ENCODE measurements at regions not wholly inside any gene's neighbourhood (a gene's known extent, or its start where the extent isn't known, plus 50 kb on each side); places are given as distances from the start of the nearest gene placed in this dataset.
"Not testable (repeated sequence)": the region's sequence is repeated elsewhere in the genome, so short reads cannot be mapped to it uniquely, and the experiment has no call there.

GRCh38 chr13:44854313-44855060 lies 134.8 kb downstream of the NUFIP1 start:
- Histone ChIP-seq H3K36me3 (ENCODE audit: control insufficient read depth in 3 of 3, insufficient read depth in 3 of 3, low read length in 3 of 3) (no peaks in the 10 kb centered on the region), H3K4me1 (ENCODE audit: control insufficient read depth in 3 of 3, insufficient read depth in 3 of 3, low read length in 3 of 3) (peaks cover 12 to 25% (median 16%) of the 10 kb centered on the region in 3 donors), H3K27ac (ENCODE audit: low read depth, low read length) (peak overlapping the region; percentile 94), H3K4me3 (ENCODE audit: low read length in 3 of 3) (no peak overlapping the region), H3K27me3 (ENCODE audit: control insufficient read depth in 3 of 3, insufficient read depth in 3 of 3, low read length in 3 of 3) (no peaks in the 10 kb centered on the region), H3K9ac (ENCODE audit: low read depth in 1 of 3, low read length in 3 of 3) (peak overlapping the region; percentile 48 to 65 (median 52)), H3K9me3 (ENCODE audit: control insufficient read depth in 3 of 3, low read length in 3 of 3) (no peaks in the 10 kb centered on the region)

- H3K36me3 ChIP-seq (ENCODE audit: control insufficient read depth in 3 of 3, insufficient read depth in 3 of 3, low read length in 3 of 3) = no peaks in the 10 kb centered on the region
- no peaks in the 10 kb centered on the region for H3K27me3 ChIP-seq (ENCODE audit: control insufficient read depth in 3 of 3, insufficient read depth in 3 of 3, low read length in 3 of 3)
- H3K9ac ChIP-seq (ENCODE audit: low read depth in 1 of 3, low read length in 3 of 3) = peak overlapping the region; percentile 48 to 65 (median 52)
- H3K9me3 ChIP-seq (ENCODE audit: control insufficient read depth in 3 of 3, low read length in 3 of 3) = no peaks in the 10 kb centered on the region
- H3K4me3 ChIP-seq (ENCODE audit: low read length in 3 of 3) = peak overlapping the region in 1 of 3 donors; percentile 24
- peak overlapping the region; percentile 94 for H3K27ac ChIP-seq (ENCODE audit: low read depth, low read length)
- H3K4me1 ChIP-seq (ENCODE audit: control insufficient read depth in 3 of 3, insufficient read depth in 3 of 3, low read length in 3 of 3) = peaks cover 12 to 22% (median 21%) of the 10 kb centered on the region in 3 donors
These were observed 135.6 kb downstream of the NUFIP1 start for GRCh38 chr13:44853641-44854040.

DNA sequence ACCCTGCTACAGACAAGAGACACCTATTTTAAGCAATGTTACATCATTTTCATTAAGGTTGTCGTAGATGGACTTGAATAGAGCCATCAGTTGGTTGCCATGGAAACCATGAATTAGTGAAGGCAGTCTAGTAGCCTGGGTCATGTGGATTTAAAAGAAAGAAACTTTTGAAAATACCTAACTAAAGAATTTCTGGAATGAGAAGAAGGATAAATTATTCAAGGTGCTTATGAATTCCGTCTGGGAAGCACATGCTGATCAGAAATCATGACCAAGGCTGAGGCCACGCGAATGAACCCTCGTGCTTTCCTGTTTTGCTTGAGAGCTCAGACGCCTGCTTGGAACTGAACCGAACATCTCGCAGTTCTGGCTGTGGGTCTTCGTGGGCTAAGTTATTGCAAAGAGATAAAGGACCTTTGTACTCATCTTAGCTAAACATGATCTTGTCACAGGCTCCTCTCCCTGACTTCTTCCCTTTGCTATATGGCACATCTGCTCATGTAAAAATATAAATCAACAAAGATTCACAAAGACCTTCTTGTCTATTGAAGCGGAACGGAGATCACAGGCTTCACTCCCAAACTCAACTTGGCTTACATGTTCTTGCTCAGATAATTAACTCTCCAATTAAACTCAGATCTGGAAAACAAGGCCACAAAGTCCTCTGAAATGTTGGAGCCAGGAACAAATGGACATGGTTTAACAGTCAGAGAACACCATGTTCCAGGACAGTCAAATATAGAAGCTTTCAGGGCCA lies 140.2 kb downstream of the NUFIP1 start:
- no peak overlapping the region for H3K27ac ChIP-seq (ENCODE audit: low read depth, low read length)
- H3K4me3 ChIP-seq (ENCODE audit: low read length in 3 of 3) = no peak overlapping the region
- H3K9ac ChIP-seq (ENCODE audit: low read depth in 1 of 3, low read length in 3 of 3) = no peak overlapping the region
- no peaks in the 10 kb centered on the region for H3K36me3 ChIP-seq (ENCODE audit: control insufficient read depth in 3 of 3, insufficient read depth in 3 of 3, low read length in 3 of 3)
- H3K4me1 ChIP-seq (ENCODE audit: control insufficient read depth in 3 of 3, insufficient read depth in 3 of 3, low read length in 3 of 3) = peaks cover 5 to 11% (median 10%) of the 10 kb centered on the region in 3 donors
- H3K9me3 ChIP-seq (ENCODE audit: control insufficient read depth in 3 of 3, low read length in 3 of 3) = no peaks in the 10 kb centered on the region
- H3K27me3 ChIP-seq (ENCODE audit: control insufficient read depth in 3 of 3, insufficient read depth in 3 of 3, low read length in 3 of 3) = no peaks in the 10 kb centered on the region

- not testable (repeated sequence) for H3K27me3 ChIP-seq (ENCODE audit: control insufficient read depth in 3 of 3, insufficient read depth in 3 of 3, low read length in 3 of 3); H3K9ac ChIP-seq (ENCODE audit: low read depth in 1 of 3, low read length in 3 of 3); H3K27ac ChIP-seq (ENCODE audit: low read depth, low read length); H3K36me3 ChIP-seq (ENCODE audit: control insufficient read depth in 3 of 3, insufficient read depth in 3 of 3, low read length in 3 of 3); H3K9me3 ChIP-seq (ENCODE audit: control insufficient read depth in 3 of 3, low read length in 3 of 3); H3K4me3 ChIP-seq (ENCODE audit: low read length in 3 of 3); H3K4me1 ChIP-seq (ENCODE audit: control insufficient read depth in 3 of 3, insufficient read depth in 3 of 3, low read length in 3 of 3)
These were observed 143.8 kb downstream of the NUFIP1 start for GRCh38 chr13:44845281-44846058.

GRCh38 chr13:44844786-44845185 lies 144.5 kb downstream of the NUFIP1 start:
- Histone ChIP-seq H3K9ac (ENCODE audit: low read depth in 1 of 3, low read length in 3 of 3) (no peak overlapping the region), H3K9me3 (ENCODE audit: control insufficient read depth in 3 of 3, low read length in 3 of 3) (no peaks in the 10 kb centered on the region), H3K27ac (ENCODE audit: low read depth, low read length) (no peak overlapping the region), H3K4me1 (ENCODE audit: control insufficient read depth in 3 of 3, insufficient read depth in 3 of 3, low read length in 3 of 3) (peaks cover 0 to 5% (median 1%) of the 10 kb centered on the region in 3 donors), H3K27me3 (ENCODE audit: control insufficient read depth in 3 of 3, insufficient read depth in 3 of 3, low read length in 3 of 3) (no peaks in the 10 kb centered on the region), H3K4me3 (ENCODE audit: low read length in 3 of 3) (no peak overlapping the region), H3K36me3 (ENCODE audit: control insufficient read depth in 3 of 3, insufficient read depth in 3 of 3, low read length in 3 of 3) (no peaks in the 10 kb centered on the region)

DNA sequence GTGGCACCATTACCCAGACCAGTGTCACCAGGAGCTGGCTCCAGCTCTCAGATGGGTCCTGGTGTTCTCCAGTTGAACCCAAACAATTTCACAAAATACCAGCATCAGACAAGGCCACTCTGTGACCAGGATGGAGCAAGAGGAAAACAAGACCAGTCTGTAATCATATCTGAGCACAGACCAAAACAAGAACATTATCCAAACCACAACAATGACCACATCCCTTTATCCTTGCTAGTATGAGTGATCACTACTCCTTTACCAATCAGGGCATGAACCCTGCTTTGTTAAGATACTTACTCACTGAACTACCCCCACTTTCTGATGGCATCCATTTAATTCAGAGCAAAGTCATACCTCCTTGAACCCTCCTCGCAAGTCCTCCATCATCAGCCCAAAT lies 145.9 kb downstream of the NUFIP1 start:
- no peaks in the 10 kb centered on the region for H3K4me1 ChIP-seq (ENCODE audit: control insufficient read depth in 3 of 3, insufficient read depth in 3 of 3, low read length in 3 of 3)
- no peak overlapping the region for H3K4me3 ChIP-seq (ENCODE audit: low read length in 3 of 3)
- no peak overlapping the region for H3K27ac ChIP-seq (ENCODE audit: low read depth, low read length)
- H3K9ac ChIP-seq (ENCODE audit: low read depth in 1 of 3, low read length in 3 of 3) = no peak overlapping the region
- no peaks in the 10 kb centered on the region for H3K36me3 ChIP-seq (ENCODE audit: control insufficient read depth in 3 of 3, insufficient read depth in 3 of 3, low read length in 3 of 3)
- H3K27me3 ChIP-seq (ENCODE audit: control insufficient read depth in 3 of 3, insufficient read depth in 3 of 3, low read length in 3 of 3) = no peaks in the 10 kb centered on the region
- H3K9me3 ChIP-seq (ENCODE audit: control insufficient read depth in 3 of 3, low read length in 3 of 3) = no peaks in the 10 kb centered on the region

DNA sequence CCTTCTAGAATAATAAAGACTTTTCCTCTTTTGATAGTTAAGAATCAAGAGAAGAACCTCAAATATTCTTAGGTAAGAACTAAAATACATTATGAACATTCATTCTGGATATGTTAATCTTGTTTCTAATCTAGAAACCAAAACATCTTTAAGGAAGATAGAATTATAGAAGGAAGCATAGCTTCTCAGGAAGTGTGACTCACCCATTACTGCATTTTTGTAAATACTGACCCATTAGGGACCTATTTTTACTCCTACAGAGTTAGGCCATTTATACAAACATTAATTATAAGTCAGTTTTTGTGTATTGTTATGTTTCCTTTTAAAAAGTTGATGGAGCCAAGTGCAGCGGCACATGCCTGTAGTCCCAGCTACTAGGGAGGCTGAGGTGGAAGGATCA lies 147.1 kb downstream of the NUFIP1 start:
- Histone ChIP-seq H3K4me1 (ENCODE audit: control insufficient read depth in 3 of 3, insufficient read depth in 3 of 3, low read length in 3 of 3) (no peaks in the 10 kb centered on the region), H3K9ac (ENCODE audit: low read depth in 1 of 3, low read length in 3 of 3) (no peak overlapping the region), H3K9me3 (ENCODE audit: control insufficient read depth in 3 of 3, low read length in 3 of 3) (no peaks in the 10 kb centered on the region), H3K27me3 (ENCODE audit: control insufficient read depth in 3 of 3, insufficient read depth in 3 of 3, low read length in 3 of 3) (no peaks in the 10 kb centered on the region), H3K36me3 (ENCODE audit: control insufficient read depth in 3 of 3, insufficient read depth in 3 of 3, low read length in 3 of 3) (no peaks in the 10 kb centered on the region), H3K4me3 (ENCODE audit: low read length in 3 of 3) (no peak overlapping the region), H3K27ac (ENCODE audit: low read depth, low read length) (no peak overlapping the region)

DNA sequence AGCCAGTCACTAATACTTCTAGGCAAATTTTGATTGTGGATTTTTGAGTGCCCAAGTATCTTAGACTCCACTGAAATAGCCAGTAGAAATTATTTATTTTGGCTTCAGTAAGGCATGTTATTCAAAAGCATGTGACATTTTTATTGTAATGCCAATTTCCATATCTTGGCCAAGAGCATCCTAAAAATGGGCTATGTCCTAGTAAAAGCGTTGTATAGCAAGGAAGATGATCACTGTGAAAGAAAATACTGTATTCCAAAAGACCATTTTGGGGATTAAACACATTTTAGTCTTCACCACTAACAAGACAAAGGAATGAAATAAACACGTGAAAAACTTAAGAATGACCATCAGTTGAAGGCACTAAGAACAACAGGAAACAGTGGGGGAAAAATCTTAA lies 149.1 kb downstream of the NUFIP1 start:
- Histone ChIP-seq H3K27ac (ENCODE audit: low read depth, low read length) (no peak overlapping the region), H3K36me3 (ENCODE audit: control insufficient read depth in 3 of 3, insufficient read depth in 3 of 3, low read length in 3 of 3) (no peaks in the 10 kb centered on the region), H3K4me1 (ENCODE audit: control insufficient read depth in 3 of 3, insufficient read depth in 3 of 3, low read length in 3 of 3) (no peaks in the 10 kb centered on the region)

DNA sequence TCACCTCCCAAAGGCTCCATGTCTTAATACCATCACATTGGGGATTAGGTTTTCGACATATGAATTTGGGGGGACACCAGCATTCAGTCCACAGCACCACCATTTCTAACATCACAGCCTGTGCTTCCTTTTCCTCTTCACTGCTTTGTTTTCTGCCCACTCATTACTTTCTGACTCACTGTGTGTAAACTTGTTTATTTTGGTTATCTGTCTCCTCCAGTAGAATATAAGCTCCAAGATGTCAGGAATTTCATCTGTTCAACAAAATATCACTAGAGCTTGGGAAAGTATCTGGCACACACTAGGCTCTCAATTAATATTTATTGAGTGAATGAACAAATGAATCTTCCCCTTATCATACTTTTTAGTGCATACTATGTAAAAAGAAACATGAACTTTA lies 152.0 kb downstream of the NUFIP1 start:
- H3K4me1 ChIP-seq (ENCODE audit: control insufficient read depth in 3 of 3, insufficient read depth in 3 of 3, low read length in 3 of 3) = peaks cover 0 to 7% (median 4%) of the 10 kb centered on the region in 3 donors
- H3K36me3 ChIP-seq (ENCODE audit: control insufficient read depth in 3 of 3, insufficient read depth in 3 of 3, low read length in 3 of 3) = no peaks in the 10 kb centered on the region
- H3K4me3 ChIP-seq (ENCODE audit: low read length in 3 of 3) = no peak overlapping the region
- no peaks in the 10 kb centered on the region for H3K9me3 ChIP-seq (ENCODE audit: control insufficient read depth in 3 of 3, low read length in 3 of 3)
- H3K9ac ChIP-seq (ENCODE audit: low read depth in 1 of 3, low read length in 3 of 3) = no peak overlapping the region
- no peak overlapping the region for H3K27ac ChIP-seq (ENCODE audit: low read depth, low read length)
- H3K27me3 ChIP-seq (ENCODE audit: control insufficient read depth in 3 of 3, insufficient read depth in 3 of 3, low read length in 3 of 3) = no peaks in the 10 kb centered on the region

More for the DNA sequence above, 149.1 kb downstream of the NUFIP1 start:
- Histone ChIP-seq H3K9ac (ENCODE audit: low read depth in 1 of 3, low read length in 3 of 3) (no peak overlapping the region), H3K27me3 (ENCODE audit: control insufficient read depth in 3 of 3, insufficient read depth in 3 of 3, low read length in 3 of 3) (no peaks in the 10 kb centered on the region), H3K4me3 (ENCODE audit: low read length in 3 of 3) (no peak overlapping the region), H3K9me3 (ENCODE audit: control insufficient read depth in 3 of 3, low read length in 3 of 3) (no peaks in the 10 kb centered on the region)

Measured in skeletal muscle tissue (tissue), 3 donors.